Stimulated activated naive B cell treated with anti-CD40 and anti-IgM and Interleukin-4, amounts not matched to agents 10 μg/mL and 1 μg/mL and 100 μg/mL, for 72 hours (primary cell): ENCODE measurements at regions not wholly inside any gene's neighbourhood (a gene's known extent, or its start where the extent isn't known, plus 50 kb on each side); places are given as distances from the start of the nearest gene placed in this dataset.
"Not testable (repeated sequence)": the region's sequence is repeated elsewhere in the genome, so short reads cannot be mapped to it uniquely, and the experiment has no call there.

Experiments used
- ATAC-seq, 2 donors: fragments of 150-1000 bp; cut with Tn5 transposase; replicated peaks; 2 replicates each; pipeline ENCODE4 v1.10.0; 2021; ENCODE audit warnings: moderate library complexity in 1 of 2
- DNase-seq: peaks from one replicate; pipeline ENCODE4 v3.0.0; 2021
- H3K27ac Mint-ChIP-seq: one replicate; pipeline ENCODE4 v1.8.0; 2022; ENCODE audit warnings: mild to moderate bottlenecking, mixed read lengths
- H3K27me3 Mint-ChIP-seq, 2 donors: one replicate each; pipeline ENCODE4 v1.8.0; 2022; ENCODE audit warnings: mixed read lengths in 2 of 2
- H3K36me3 Mint-ChIP-seq, 2 donors: one replicate each; pipeline ENCODE4 v1.8.0; 2022; ENCODE audit warnings: mixed read lengths in 2 of 2, mild to moderate bottlenecking in 1 of 2
- H3K4me1 Mint-ChIP-seq, 2 donors: one replicate each; pipeline ENCODE4 v1.8.0; 2022; ENCODE audit warnings: mixed read lengths in 2 of 2, mild to moderate bottlenecking in 1 of 2
- H3K4me3 Mint-ChIP-seq, 2 donors: one replicate each; pipeline ENCODE4 v1.8.0; 2022; ENCODE audit warnings: mild to moderate bottlenecking in 2 of 2, mixed read lengths in 2 of 2, moderate library complexity in 1 of 2
- H3K9me3 Mint-ChIP-seq, 2 donors: one replicate each; pipeline ENCODE4 v1.8.0; 2022; ENCODE audit warnings: mixed read lengths in 2 of 2, mild to moderate bottlenecking in 1 of 2

- Mint-ChIP-seq H3K9me3 (peaks cover 7 to 8% of the 10 kb centered on the region in 2 donors), H3K27me3 (no peaks in the 10 kb centered on the region), H3K27ac (no peak overlapping the region), H3K36me3 (peaks cover 30 to 40% of the 10 kb centered on the region in 2 donors), H3K4me3 (no peak overlapping the region), H3K4me1 (peaks cover 0 to 4% of the 10 kb centered on the region in 2 donors)
- ATAC-seq (no peak), DNase-seq (no peak)
Observed at GRCh38 chr5:94009161-94009560, 267.8 kb upstream of the POU5F2 start.

GRCh38 chr5:93998951-93999455 lies 257.6 kb upstream of the POU5F2 start:
- peaks cover 5 to 7% of the 10 kb centered on the region in 2 donors for H3K4me1 Mint-ChIP-seq
- no peak for ATAC-seq
- no peak overlapping the region for H3K27ac Mint-ChIP-seq

GRCh38 chr5:93997562-93997961 lies 256.2 kb upstream of the POU5F2 start:
- DNase-seq = no peak
- Mint-ChIP-seq H3K9me3 (peaks cover 5 to 12% of the 10 kb centered on the region in 2 donors), H3K27me3 (no peaks in the 10 kb centered on the region), H3K36me3 (peaks cover 21 to 29% of the 10 kb centered on the region in 2 donors), H3K4me1 (peaks cover 5 to 7% of the 10 kb centered on the region in 2 donors), H3K27ac (no peak overlapping the region), H3K4me3 (no peak overlapping the region)
- no peak for ATAC-seq

More at GRCh38 chr5:93998951-93999455, 257.6 kb upstream of the POU5F2 start:
- Mint-ChIP-seq H3K36me3 (peaks cover 21 to 33% of the 10 kb centered on the region in 2 donors), H3K4me3 (no peak overlapping the region), H3K27me3 (no peaks in the 10 kb centered on the region), H3K9me3 (peaks cover 5 to 12% of the 10 kb centered on the region in 2 donors)
- DNase-seq = no peak

- peaks cover 6 to 15% of the 10 kb centered on the region in 2 donors for H3K36me3 Mint-ChIP-seq
- H3K27ac Mint-ChIP-seq = no peak overlapping the region
- no peaks in the 10 kb centered on the region for H3K27me3 Mint-ChIP-seq
- H3K4me3 Mint-ChIP-seq = no peak overlapping the region
- H3K4me1 Mint-ChIP-seq = peaks cover 10 to 15% of the 10 kb centered on the region in 2 donors
- DNase-seq (no peak), ATAC-seq (peak; percentile 71 to 73)
- no peaks in the 10 kb centered on the region for H3K9me3 Mint-ChIP-seq
Observed at GRCh38 chr5:93995126-93995621, 253.8 kb upstream of the POU5F2 start.

GRCh38 chr5:93993161-93993560 lies 251.8 kb upstream of the POU5F2 start:
- peaks cover 7 to 18% of the 10 kb centered on the region in 2 donors for H3K36me3 Mint-ChIP-seq
- no peak overlapping the region for H3K4me3 Mint-ChIP-seq
- H3K4me1 Mint-ChIP-seq = peaks cover 10 to 15% of the 10 kb centered on the region in 2 donors
- ATAC-seq (no peak), DNase-seq (no peak)
- H3K27me3 Mint-ChIP-seq = no peaks in the 10 kb centered on the region
- no peak overlapping the region for H3K27ac Mint-ChIP-seq
- no peaks in the 10 kb centered on the region for H3K9me3 Mint-ChIP-seq

- no peak for DNase-seq
- Mint-ChIP-seq H3K27ac (no peak overlapping the region), H3K27me3 (no peaks in the 10 kb centered on the region), H3K4me1 (peaks cover 6 to 15% of the 10 kb centered on the region in 2 donors), H3K4me3 (no peak overlapping the region), H3K9me3 (peaks cover 7 to 8% of the 10 kb centered on the region in 2 donors), H3K36me3 (peaks cover 19 to 23% of the 10 kb centered on the region in 2 donors)
- ATAC-seq = no peak
Observed at GRCh38 chr5:93990504-93991070, 249.2 kb upstream of the POU5F2 start.

GRCh38 chr5:93985940-93986570 lies 244.7 kb upstream of the POU5F2 start:
- not testable (repeated sequence) for H3K4me3 Mint-ChIP-seq, H3K27ac Mint-ChIP-seq, H3K4me1 Mint-ChIP-seq, ATAC-seq, H3K9me3 Mint-ChIP-seq, DNase-seq, H3K27me3 Mint-ChIP-seq
- H3K36me3 Mint-ChIP-seq = peaks cover 24 to 29% of the 10 kb centered on the region in 2 donors

- ATAC-seq = no peak
- H3K4me1 Mint-ChIP-seq = peaks cover 0 to 9% of the 10 kb centered on the region in 2 donors
- H3K9me3 Mint-ChIP-seq = peaks cover 20 to 35% of the 10 kb centered on the region in 2 donors
- H3K27ac Mint-ChIP-seq = no peak overlapping the region
- H3K27me3 Mint-ChIP-seq = no peaks in the 10 kb centered on the region
- H3K4me3 Mint-ChIP-seq = no peak overlapping the region
- no peak for DNase-seq
- H3K36me3 Mint-ChIP-seq = peaks cover 48 to 58% of the 10 kb centered on the region in 2 donors
Observed at GRCh38 chr5:93978222-93978621, 236.8 kb upstream of the POU5F2 start.

- no peaks in the 10 kb centered on the region for H3K27me3 Mint-ChIP-seq
- H3K4me3 Mint-ChIP-seq = no peak overlapping the region
- no peak overlapping the region for H3K27ac Mint-ChIP-seq
- H3K4me1 Mint-ChIP-seq = peaks cover 0 to 5% of the 10 kb centered on the region in 2 donors
- peaks cover 0 to 4% of the 10 kb centered on the region in 2 donors for H3K9me3 Mint-ChIP-seq
- ATAC-seq (no peak), DNase-seq (no peak)
- peaks cover 15 to 20% of the 10 kb centered on the region in 2 donors for H3K36me3 Mint-ChIP-seq
Observed at GRCh38 chr5:93967923-93968322, 226.5 kb upstream of the POU5F2 start.

- DNase-seq (no peak), ATAC-seq (no peak)
- Mint-ChIP-seq H3K4me3 (no peak overlapping the region), H3K27me3 (no peaks in the 10 kb centered on the region), H3K36me3 (peaks cover 9 to 15% of the 10 kb centered on the region in 2 donors), H3K27ac (no peak overlapping the region), H3K9me3 (peaks cover 0 to 4% of the 10 kb centered on the region in 2 donors), H3K4me1 (peaks cover 0 to 3% of the 10 kb centered on the region in 2 donors)
Observed at GRCh38 chr5:93964421-93964820, 223.0 kb upstream of the POU5F2 start.

- H3K27ac Mint-ChIP-seq = no peak overlapping the region
- DNase-seq = no peak
Observed at GRCh38 chr5:93960042-93960441, 218.6 kb upstream of the POU5F2 start.

GRCh38 chr5:93956006-93956405 lies 214.6 kb upstream of the POU5F2 start:
- ATAC-seq (no peak), DNase-seq (no peak)
- peaks cover 33 to 46% of the 10 kb centered on the region in 2 donors for H3K36me3 Mint-ChIP-seq
- H3K4me1 Mint-ChIP-seq = no peaks in the 10 kb centered on the region
- no peaks in the 10 kb centered on the region for H3K27me3 Mint-ChIP-seq
- H3K4me3 Mint-ChIP-seq = no peak overlapping the region
- no peak overlapping the region for H3K27ac Mint-ChIP-seq
- no peaks in the 10 kb centered on the region for H3K9me3 Mint-ChIP-seq

More at GRCh38 chr5:93960042-93960441, 218.6 kb upstream of the POU5F2 start:
- no peaks in the 10 kb centered on the region for H3K27me3 Mint-ChIP-seq
- peaks cover 10 to 11% of the 10 kb centered on the region in 2 donors for H3K36me3 Mint-ChIP-seq
- no peak for ATAC-seq
- no peaks in the 10 kb centered on the region for H3K9me3 Mint-ChIP-seq
- H3K4me1 Mint-ChIP-seq = no peaks in the 10 kb centered on the region
- H3K4me3 Mint-ChIP-seq = no peak overlapping the region

GRCh38 chr5:93954421-93955069 lies 213.1 kb upstream of the POU5F2 start:
- H3K4me3 Mint-ChIP-seq = no peak overlapping the region
- no peaks in the 10 kb centered on the region for H3K27me3 Mint-ChIP-seq
- no peak overlapping the region for H3K27ac Mint-ChIP-seq
- peaks cover 0 to 1% of the 10 kb centered on the region in 2 donors for H3K9me3 Mint-ChIP-seq
- no peak for ATAC-seq
- peaks cover 36 to 56% of the 10 kb centered on the region in 2 donors for H3K36me3 Mint-ChIP-seq
- no peak for DNase-seq
- no peaks in the 10 kb centered on the region for H3K4me1 Mint-ChIP-seq

- Mint-ChIP-seq H3K4me3 (no peak overlapping the region), H3K9me3 (peaks cover 0 to 3% of the 10 kb centered on the region in 2 donors), H3K27me3 (no peaks in the 10 kb centered on the region), H3K4me1 (no peaks in the 10 kb centered on the region), H3K36me3 (peaks cover 39 to 61% of the 10 kb centered on the region in 2 donors), H3K27ac (no peak overlapping the region)
- ATAC-seq = no peak
- DNase-seq = no peak
Observed at GRCh38 chr5:93953442-93953841, 212.0 kb upstream of the POU5F2 start.
